SK-N-DZ (cell line): ENCODE measurements at regions not wholly inside any gene's neighbourhood (a gene's known extent, or its start where the extent isn't known, plus 50 kb on each side); places are given as distances from the start of the nearest gene placed in this dataset.
A peak's percentile ranks its signal among the peaks of the same experiment; 100 is the strongest.
"Not testable (repeated sequence)": the region's sequence is repeated elsewhere in the genome, so short reads cannot be mapped to it uniquely, and the experiment has no call there.

Experiments
- DNase-seq: peaks from one replicate; pipeline ENCODE4 v3.0.0-alpha.2; 2015; ENCODE audit warnings: low spot score

DNA sequence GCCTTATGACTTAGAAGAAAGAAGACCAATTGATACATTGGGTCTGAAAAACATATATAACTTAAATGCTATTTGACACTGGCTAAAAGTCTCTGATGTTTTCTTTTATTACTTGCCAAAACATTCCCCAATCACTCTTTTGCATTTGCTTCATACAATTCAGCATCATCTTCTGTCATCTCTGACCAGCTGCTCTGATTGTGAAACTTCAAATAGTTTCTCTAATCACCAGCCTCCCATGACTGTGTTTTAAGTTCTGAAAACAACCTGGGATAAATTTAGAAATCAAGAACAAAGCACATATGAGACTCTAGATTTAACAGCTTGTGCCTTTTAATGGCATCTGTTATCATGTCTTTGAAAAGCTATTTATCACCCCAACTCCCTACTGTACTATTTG is 208.4 kb upstream of the KCND2 start:
- DNase-seq, result no peak

DNA sequence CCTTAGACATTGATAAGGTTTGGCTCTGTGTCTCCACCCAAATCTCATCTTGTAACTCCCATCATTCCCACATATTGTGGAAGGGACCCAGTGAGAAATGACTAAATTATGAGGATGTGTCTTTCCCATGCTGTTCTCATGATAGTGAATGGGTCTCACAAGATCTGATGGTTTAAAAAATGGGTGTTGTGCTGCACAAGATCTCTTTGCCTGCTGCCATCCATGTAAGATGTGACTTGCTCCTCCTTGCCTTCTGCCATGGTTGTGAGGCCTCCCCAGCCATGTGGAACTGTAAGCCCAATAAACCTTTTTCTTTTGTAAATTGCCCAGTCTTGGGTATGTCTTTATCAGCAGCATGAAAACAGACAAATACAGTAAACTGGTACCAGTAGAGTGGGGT is 206.1 kb upstream of the KCND2 start:
- DNase-seq, result not testable (repeated sequence)

DNA sequence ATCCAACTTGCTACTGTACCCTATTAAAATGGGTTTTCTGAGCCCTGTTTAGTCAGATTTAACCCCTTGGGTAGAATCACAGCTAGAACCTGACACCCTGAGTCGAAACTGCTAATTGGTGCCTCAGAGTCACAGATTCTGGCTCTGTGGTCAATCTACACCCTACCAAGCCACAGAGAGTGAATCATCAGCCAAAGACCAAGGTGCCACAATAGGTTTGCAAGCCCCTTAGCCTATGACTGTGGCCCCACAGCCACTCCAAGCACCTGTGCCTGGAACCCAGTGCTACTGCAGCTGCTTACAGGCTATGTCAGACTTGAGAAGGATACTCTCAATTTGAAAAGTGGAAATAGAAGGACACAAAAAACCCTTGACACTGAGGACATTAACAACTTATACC is 202.8 kb upstream of the KCND2 start:
- DNase-seq, result no peak

DNA sequence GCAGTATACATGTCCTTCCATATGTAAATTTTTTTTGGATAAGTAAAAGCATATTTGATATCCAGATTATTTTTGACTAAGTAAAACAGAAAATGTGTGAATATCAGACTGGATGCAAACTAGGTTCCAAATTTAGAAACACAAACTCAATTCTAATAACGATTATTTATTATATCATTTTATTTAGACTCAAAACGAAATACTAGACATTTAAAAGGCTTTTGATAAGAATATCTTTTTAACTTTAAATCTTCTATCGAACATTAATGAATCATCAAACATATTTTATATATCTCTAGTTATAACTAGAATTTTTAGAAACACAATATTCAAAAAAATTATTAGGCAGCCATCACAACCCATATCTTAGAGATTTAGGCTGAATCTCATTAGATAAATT is 195.2 kb upstream of the KCND2 start:
- DNase-seq, result no peak

GRCh38 chr7:120079022-120079421 is 194.0 kb upstream of the KCND2 start:
- DNase-seq, result no peak

GRCh38 chr7:120079704-120080103 is 193.3 kb upstream of the KCND2 start:
- peak; percentile 17 for DNase-seq

DNA sequence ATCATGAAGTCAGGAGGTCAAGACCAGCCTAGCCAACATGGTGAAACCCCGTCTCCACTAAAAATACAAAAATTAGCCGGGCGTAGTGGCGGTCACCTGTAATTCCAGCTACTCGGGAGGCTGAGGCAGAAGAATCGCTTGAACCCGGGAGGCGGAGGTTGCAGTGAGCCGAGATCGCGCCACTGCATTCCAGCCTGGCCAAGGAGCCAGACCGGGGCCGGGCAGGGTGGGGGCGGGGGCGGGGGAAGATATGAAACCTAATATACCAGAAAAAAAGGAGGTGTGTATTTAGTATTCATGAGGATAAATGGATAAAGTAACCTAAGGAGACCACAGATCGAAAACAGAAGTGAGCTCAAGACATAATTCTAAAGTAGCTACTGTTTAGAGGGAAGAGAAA is 186.5 kb upstream of the KCND2 start:
- not testable (repeated sequence) for DNase-seq

- DNase-seq, result no peak
Measured at GRCh38 chr7:120089968-120090367, 183.0 kb upstream of the KCND2 start.

GRCh38 chr7:120091807-120092206 is 181.2 kb upstream of the KCND2 start:
- DNase-seq, result no peak

DNA sequence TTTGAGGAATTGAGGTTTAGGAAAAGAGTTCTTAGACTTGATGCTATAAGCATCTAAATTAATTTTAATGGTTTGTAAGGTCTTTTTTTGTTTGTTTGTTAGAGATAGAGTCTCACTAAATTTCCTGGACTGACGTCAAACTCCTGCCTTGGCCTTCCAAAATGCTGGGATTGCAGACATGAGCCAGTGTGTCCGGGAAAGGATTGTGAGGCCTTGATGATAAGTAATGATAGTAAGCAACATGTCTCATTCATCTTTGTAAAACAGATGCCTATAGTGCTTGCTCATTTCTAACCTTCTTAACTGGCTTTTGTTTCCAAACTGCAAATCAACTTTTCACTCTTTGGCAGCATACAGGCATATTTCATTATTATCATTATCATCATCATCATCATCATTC is 176.0 kb upstream of the KCND2 start:
- no peak for DNase-seq

- DNase-seq, result no peak
Measured at GRCh38 chr7:120097774-120098173, 175.2 kb upstream of the KCND2 start.

GRCh38 chr7:120108376-120108775 is 164.6 kb upstream of the KCND2 start:
- no peak for DNase-seq

- peak; percentile 35 for DNase-seq
Measured at GRCh38 chr7:120110169-120110568, 162.8 kb upstream of the KCND2 start.

DNA sequence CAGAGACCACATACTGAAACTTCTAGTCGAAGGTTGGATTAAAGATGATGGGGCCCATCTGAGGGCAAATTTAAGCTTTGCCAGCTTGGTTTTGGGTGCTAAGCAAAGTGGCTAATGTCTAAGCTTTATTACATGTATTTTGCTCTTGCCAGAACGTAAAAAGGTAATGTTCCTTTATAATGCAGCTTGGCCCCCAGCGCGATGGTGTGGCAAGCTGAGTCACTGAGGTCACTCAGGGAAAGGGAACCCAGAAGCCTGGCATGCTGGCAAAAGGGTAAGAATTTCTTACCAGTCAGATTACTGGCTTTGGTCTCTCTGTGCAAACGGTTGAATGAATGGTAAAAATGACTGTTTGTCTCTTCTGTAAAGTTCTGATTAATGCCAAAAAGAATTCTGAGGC is 158.3 kb upstream of the KCND2 start:
- no peak for DNase-seq

GRCh38 chr7:120123528-120123927 is 149.4 kb upstream of the KCND2 start:
- no peak for DNase-seq

DNA sequence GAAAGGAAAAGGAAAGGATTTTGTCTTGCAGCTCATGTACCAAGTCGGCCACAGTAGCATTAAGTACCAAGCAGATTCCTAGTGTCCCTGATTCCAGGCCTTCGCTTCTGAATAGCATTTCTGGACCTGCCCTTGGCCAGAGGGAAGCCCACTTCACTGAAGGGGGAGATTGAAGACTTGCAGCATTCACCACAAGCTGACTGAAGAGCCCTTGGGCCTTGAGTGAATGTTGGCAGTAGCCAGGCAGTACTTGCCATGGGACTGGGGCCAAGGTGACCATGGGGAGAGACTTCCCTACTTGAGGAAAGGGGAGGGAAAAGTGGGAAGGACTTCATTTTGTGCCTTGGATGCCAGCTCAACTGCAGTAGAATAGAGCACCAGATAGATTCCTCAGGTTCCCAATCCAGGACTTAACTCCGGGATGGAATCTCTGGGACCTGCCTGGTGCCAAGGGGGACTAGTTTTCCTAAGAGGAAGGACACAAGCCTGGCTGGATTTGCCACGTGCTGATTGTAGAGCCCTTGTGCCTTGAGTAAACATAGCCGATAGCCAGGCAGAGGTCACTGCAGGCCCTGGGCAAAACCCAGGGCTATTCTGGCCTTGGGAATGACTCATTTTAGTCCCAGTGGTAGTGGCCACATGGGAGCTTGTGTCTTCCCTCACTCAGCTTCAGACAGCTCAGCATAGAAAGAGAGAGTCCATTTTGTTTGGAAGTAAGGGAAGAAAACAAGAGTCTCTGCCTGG is 141.7 kb upstream of the KCND2 start:
- DNase-seq, result no peak

- DNase-seq, result no peak
Measured at GRCh38 chr7:120138497-120138896, 134.5 kb upstream of the KCND2 start.

DNA sequence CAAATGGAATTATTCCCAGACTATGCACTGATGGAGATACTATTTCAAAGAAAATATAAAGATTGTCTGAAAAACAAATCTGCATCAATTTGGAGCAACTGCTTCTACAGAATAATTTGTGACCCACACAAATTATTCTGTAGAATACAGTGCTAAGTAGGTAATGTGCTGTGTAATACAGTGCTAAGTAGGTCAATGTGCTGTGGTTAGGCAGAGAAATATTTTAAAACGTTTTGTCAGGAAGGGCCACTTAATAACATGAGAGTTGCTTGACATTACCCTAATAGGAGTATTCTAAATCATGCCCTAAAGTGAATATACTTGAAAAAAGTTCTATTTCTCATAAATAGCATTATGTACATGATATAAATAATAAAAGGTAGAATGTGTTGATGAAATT is 116.5 kb upstream of the KCND2 start:
- no peak for DNase-seq

DNA sequence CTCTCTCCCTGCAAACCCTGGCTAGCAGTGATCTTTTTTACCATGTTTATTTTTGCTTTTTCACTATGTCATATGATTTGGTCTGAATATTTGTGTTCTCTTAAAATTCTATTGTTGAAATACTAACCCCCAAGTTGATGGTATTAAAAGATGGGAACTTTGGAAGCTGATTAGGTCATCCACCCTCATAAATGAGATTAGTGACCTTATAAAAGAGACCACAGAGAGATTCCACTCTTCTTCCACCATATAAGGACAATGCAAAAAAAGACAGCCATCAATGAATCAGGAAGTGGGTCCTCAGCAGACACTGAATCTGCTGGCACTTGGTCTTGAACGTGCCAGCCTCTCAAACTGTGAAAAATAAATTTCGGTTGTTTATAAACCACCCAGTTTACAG is 112.8 kb upstream of the KCND2 start:
- no peak for DNase-seq

GRCh38 chr7:120163449-120163848 is 109.5 kb upstream of the KCND2 start:
- no peak for DNase-seq

DNA sequence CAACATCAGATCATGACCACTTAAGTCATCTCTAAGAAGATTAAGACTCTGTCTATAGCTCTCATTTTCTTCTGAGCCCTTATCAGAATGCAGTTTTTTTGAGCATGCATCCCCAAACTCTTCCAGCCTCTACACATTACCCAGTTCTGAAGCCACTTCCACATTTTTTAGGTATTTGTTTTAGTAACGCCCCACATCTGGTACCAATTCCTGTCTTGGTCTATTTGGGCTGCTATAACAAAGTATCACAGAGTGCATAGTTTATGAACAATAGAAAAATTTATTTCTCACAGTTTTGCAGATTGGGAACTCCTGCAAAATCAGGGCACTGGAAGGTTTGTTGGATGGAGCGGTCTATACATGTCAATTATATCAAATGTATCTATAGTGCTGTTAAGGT is 107.7 kb upstream of the KCND2 start:
- no peak for DNase-seq

DNA sequence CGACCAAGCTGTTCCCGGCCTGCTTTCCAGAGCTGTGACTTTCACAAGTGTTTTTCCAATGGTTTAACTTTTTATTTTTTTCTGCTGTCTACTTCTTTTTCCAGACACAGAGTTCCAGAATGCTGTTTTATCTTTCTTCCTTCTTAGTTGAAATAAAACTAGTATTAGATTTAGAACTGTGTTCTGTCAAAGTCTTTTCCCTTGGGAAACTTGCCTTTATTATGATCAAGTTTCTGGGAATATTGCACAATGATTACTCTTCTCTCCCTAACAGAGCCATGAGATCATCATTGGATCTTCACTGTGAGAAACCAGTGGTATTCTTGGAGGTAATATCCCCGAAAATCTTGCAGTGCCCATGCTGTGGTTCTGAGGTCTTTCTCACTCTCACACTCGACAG is 104.9 kb upstream of the KCND2 start:
- DNase-seq, result no peak

GRCh38 chr7:120169996-120170783 is 102.8 kb upstream of the KCND2 start:
- DNase-seq, result no peak
